Mesenchymal stem cell (in vitro differentiated cells and primary cell): ENCODE measurements at regions not wholly inside any gene's neighbourhood (a gene's known extent, or its start where the extent isn't known, plus 50 kb on each side); places are given as distances from the start of the nearest gene placed in this dataset.
"Not testable (repeated sequence)": the region's sequence is repeated elsewhere in the genome, so short reads cannot be mapped to it uniquely, and the experiment has no call there.

Source experiments
- DNase-seq: peaks from one replicate; pipeline ENCODE4 v3.0.0-alpha.2; 2013
- H2AFZ ChIP-seq: one replicate; pipeline ENCODE4 v1.6.1; 2013; ENCODE audit warnings: low read depth, mild to moderate bottlenecking, control low read depth, inconsistent platforms, low read length, moderate library complexity
- H2AK5ac ChIP-seq: 2 replicates; pipeline ENCODE4 v1.6.1; 2013; ENCODE audit warnings: low read length, moderate library complexity, mild to moderate bottlenecking, inconsistent platforms; ENCODE audit not compliant: severe bottlenecking
- H2BK120ac ChIP-seq: one replicate; pipeline ENCODE4 v1.6.1; 2013; ENCODE audit warnings: low read depth, mild to moderate bottlenecking, inconsistent platforms, low read length, moderate library complexity
- H2BK12ac ChIP-seq, 2 experiments: one replicate each; pipeline ENCODE4 v1.6.1; 2013; ENCODE audit warnings: inconsistent platforms in 2 of 2, low read length in 2 of 2, mild to moderate bottlenecking in 2 of 2, moderate library complexity in 2 of 2, control low read depth in 1 of 2
- H2BK15ac ChIP-seq: one replicate; pipeline ENCODE4 v1.6.1; 2013; ENCODE audit warnings: mild to moderate bottlenecking, low read depth, inconsistent platforms; ENCODE audit not compliant: poor library complexity, severe bottlenecking
- H2BK5ac ChIP-seq: 2 replicates; pipeline ENCODE4 v1.6.1; 2013; ENCODE audit warnings: low read depth, mild to moderate bottlenecking, low read length, control low read depth, inconsistent platforms; ENCODE audit not compliant: poor library complexity, severe bottlenecking
- H3K14ac ChIP-seq, 2 experiments: one replicate each; pipeline ENCODE4 v1.6.1; 2013; ENCODE audit warnings: inconsistent platforms in 2 of 2, low read length in 2 of 2, control low read depth in 1 of 2, mild to moderate bottlenecking in 1 of 2, moderate library complexity in 1 of 2
- H3K18ac ChIP-seq, 2 experiments: one replicate each; pipeline ENCODE4 v1.6.1; 2013; ENCODE audit warnings: inconsistent platforms in 2 of 2, low read length in 2 of 2, control low read depth in 1 of 2, low read depth in 1 of 2, mild to moderate bottlenecking in 1 of 2
- H3K23ac ChIP-seq, 2 experiments: one replicate each; pipeline ENCODE4 v1.6.1; 2013; ENCODE audit warnings: inconsistent platforms in 2 of 2, low read length in 2 of 2, mild to moderate bottlenecking in 2 of 2, moderate library complexity in 2 of 2, control low read depth in 1 of 2
- H3K27ac ChIP-seq: 2 replicates; pipeline ENCODE4 v1.5.1; 2013; ENCODE audit warnings: mild to moderate bottlenecking, moderate library complexity, low read length, control low read depth, inconsistent platforms; ENCODE audit not compliant: poor library complexity, severe bottlenecking
- H3K27me3 ChIP-seq, 2 experiments: 2 replicates each; pipeline versions ENCODE4 v1.6.1 to v1.7.0; 2013; ENCODE audit warnings: low read length in 2 of 2, mild to moderate bottlenecking in 2 of 2, moderate library complexity in 2 of 2, control low read depth in 1 of 2, inconsistent platforms in 1 of 2; ENCODE audit not compliant: control insufficient read depth in 1 of 2, insufficient read depth in 1 of 2
- H3K36me3 ChIP-seq, 2 experiments: 2 replicates each; pipeline versions ENCODE4 v1.6.1 to v1.7.0; 2013; ENCODE audit warnings: low read length in 2 of 2, control low read depth in 1 of 2, inconsistent platforms in 1 of 2, low read depth in 1 of 2, mild to moderate bottlenecking in 1 of 2; ENCODE audit not compliant: insufficient read depth in 2 of 2, control insufficient read depth in 1 of 2
- H3K4ac ChIP-seq, 2 experiments: one replicate each; pipeline ENCODE4 v1.6.1; 2013; ENCODE audit warnings: inconsistent platforms in 2 of 2, low read length in 2 of 2, mild to moderate bottlenecking in 2 of 2, moderate library complexity in 2 of 2, control low read depth in 1 of 2, low read depth in 1 of 2
- H3K4me1 ChIP-seq: 2 replicates; pipeline ENCODE4 v1.6.1; 2013; ENCODE audit warnings: low read depth, low read length, control low read depth; ENCODE audit not compliant: control insufficient read depth, insufficient read depth
- H3K4me2 ChIP-seq: 2 replicates; pipeline ENCODE4 v1.6.1; 2013; ENCODE audit warnings: low read length, mild to moderate bottlenecking, inconsistent platforms; ENCODE audit not compliant: poor library complexity, severe bottlenecking
- H3K4me3 ChIP-seq, 2 experiments: 2 replicates each; pipeline versions ENCODE4 v1.5.1 to v1.7.0; 2013; ENCODE audit warnings: low read length in 2 of 2, mild to moderate bottlenecking in 2 of 2, control low read depth in 1 of 2, low read depth in 1 of 2; ENCODE audit not compliant: insufficient read depth in 1 of 2
- H3K79me1 ChIP-seq: replicated peaks from 2 replicates; pipeline ENCODE4 v1.6.1; 2013; ENCODE audit warnings: mild to moderate bottlenecking, control low read depth, low read length, inconsistent platforms; ENCODE audit not compliant: poor library complexity, severe bottlenecking
- H3K9ac ChIP-seq: 2 replicates; pipeline ENCODE4 v1.7.0; 2013; ENCODE audit warnings: mild to moderate bottlenecking, low read length, moderate library complexity
- H3K9me3 ChIP-seq: 2 replicates; pipeline ENCODE4 v1.7.0; 2013; ENCODE audit warnings: mild to moderate bottlenecking, low read length; ENCODE audit not compliant: control insufficient read depth
- H4K8ac ChIP-seq: one replicate; pipeline ENCODE4 v1.6.1; 2013; ENCODE audit warnings: inconsistent platforms, mild to moderate bottlenecking, low read length, moderate library complexity
- H4K91ac ChIP-seq: one replicate; pipeline ENCODE4 v1.6.1; 2013; ENCODE audit warnings: mild to moderate bottlenecking, low read length, inconsistent platforms
- WGBS: methylation state at CpG from one replicate; pipeline ENCODE4 v1.1.7; 2013; ENCODE audit warnings: mixed read lengths; 5-methylcytosine and 5-hydroxymethylcytosine counted together

DNA sequence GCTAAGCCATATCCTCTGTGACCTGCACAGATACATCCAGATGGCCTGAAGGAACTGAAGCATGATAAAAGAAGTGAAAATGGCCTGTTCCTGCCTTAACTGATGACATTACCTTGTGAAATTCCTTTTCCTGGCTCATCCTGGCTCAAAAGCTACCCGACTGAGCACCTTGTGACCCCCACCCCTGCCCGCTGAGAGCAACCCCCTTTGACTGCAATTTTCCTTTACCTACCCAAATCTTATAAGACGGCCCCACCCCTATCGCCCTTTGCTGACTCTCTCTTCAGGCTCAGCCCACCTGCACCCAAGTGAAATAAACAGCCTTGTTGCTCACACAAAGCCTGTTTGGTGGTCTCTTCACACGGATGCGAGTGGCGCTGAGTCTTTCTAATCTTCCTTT lies 104.4 kb upstream of the SLC6A14 start:
- not testable (repeated sequence) for H3K36me3 ChIP-seq, DNase-seq, H2AK5ac ChIP-seq, H2BK5ac ChIP-seq, H3K4ac ChIP-seq, H3K14ac ChIP-seq, H3K23ac ChIP-seq, H4K91ac ChIP-seq, H4K8ac ChIP-seq, H3K4me2 ChIP-seq, H3K4me1 ChIP-seq, H3K18ac ChIP-seq, H3K79me1 ChIP-seq, H3K9me3 ChIP-seq, H3K27me3 ChIP-seq, H2AFZ ChIP-seq, H3K4me3 ChIP-seq, H3K27ac ChIP-seq, H2BK12ac ChIP-seq, H2BK120ac ChIP-seq, H2BK15ac ChIP-seq, H3K9ac ChIP-seq
- 56% methylated on average over 7 of the region's 7 CpGs for WGBS

DNA sequence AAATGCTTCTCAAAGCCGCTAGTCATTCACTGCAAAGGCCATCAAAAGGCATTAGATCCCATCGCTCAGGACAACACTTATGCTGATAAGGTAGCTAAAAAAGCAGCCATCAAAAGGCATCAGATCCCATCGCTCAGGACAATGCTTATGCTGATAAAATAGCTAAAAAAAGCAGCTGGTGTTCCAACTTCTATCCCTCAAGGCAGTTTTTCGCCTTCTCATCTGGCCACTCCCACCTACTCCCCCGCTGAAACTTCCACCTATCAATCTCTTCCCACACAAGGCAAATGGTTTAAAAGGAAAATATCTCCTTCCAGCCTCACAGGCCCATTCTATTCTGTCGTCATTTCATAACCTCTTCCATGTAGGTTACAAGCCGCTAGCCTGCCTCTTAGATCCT lies 101.6 kb upstream of the SLC6A14 start:
- not testable (repeated sequence) for H3K27me3 ChIP-seq, H3K36me3 ChIP-seq, H3K14ac ChIP-seq, H2AFZ ChIP-seq, H2BK12ac ChIP-seq, H3K23ac ChIP-seq, H3K4me1 ChIP-seq, H3K18ac ChIP-seq, H2BK15ac ChIP-seq, H2BK120ac ChIP-seq, H3K4me3 ChIP-seq, H3K9me3 ChIP-seq, H4K8ac ChIP-seq, H3K79me1 ChIP-seq, H2AK5ac ChIP-seq, H3K4ac ChIP-seq, H3K4me2 ChIP-seq, H3K27ac ChIP-seq, H3K9ac ChIP-seq, DNase-seq, H4K91ac ChIP-seq, H2BK5ac ChIP-seq
- WGBS, result 46% methylated on average over 7 of the region's 7 CpGs

DNA sequence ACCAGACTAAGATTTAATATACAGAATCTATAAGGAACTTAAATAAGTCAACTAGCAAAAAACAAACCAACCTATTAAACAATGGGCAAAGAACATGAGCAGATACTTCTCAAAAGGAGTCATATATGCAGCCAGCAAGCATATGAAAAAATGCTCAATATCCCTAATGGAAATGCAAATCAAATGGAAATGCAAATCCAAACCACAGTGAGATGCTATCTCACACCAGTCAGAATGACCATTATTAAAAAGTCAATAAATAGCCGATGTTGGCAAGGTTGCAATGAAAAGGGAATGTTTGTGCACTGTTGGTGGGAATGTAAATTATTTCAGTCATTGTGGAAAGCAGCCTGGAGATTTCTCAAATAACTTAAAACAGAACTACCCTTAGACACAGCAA lies 97.0 kb upstream of the SLC6A14 start:
- Histone ChIP-seq H3K23ac (no peak overlapping the region), H3K4ac (no peak overlapping the region), H3K9ac (no peak overlapping the region), H3K27me3 (no peaks in the 10 kb centered on the region), H3K36me3 (no peaks in the 10 kb centered on the region), H3K9me3 (peaks cover 2% of the 10 kb centered on the region), H3K4me1 (no peaks in the 10 kb centered on the region), H4K8ac (no peak overlapping the region), H2BK15ac (no peak overlapping the region), H3K4me3 (no peak overlapping the region), H3K79me1 (no peaks in the 10 kb centered on the region), H2BK5ac (no peak overlapping the region), H4K91ac (no peak overlapping the region), H3K27ac (no peak overlapping the region), H2BK12ac (no peak overlapping the region), H3K14ac (no peak overlapping the region), H2BK120ac (no peak overlapping the region), H3K4me2 (no peak overlapping the region), H2AK5ac (no peak overlapping the region), H2AFZ (no peak overlapping the region), H3K18ac (no peak overlapping the region)
- DNase-seq, result no peak
- WGBS, result no CpG with 5 or more reads among the region's 1 CpG

DNA sequence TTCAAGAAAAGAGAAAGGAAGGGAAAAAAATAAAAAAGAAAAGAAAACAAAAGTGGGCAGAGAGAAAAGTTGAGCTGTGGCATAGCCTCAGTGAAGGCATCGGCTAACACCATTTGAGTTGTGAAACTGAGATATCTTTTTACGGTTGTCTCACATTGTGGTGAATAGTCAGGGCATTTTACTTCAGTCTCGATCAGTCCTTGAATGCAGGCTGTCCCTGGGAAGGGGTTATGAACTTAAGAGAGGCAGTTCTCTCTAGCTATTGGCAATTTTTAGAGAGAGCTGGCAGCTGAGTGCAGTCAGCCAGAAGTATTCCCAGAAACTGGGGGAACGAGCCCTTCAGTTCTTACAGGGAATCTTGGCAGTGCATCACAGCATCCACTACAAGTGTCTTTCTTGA lies 93.5 kb upstream of the SLC6A14 start:
- peaks cover 2% of the 10 kb centered on the region for H3K9me3 ChIP-seq
- H3K4me2 ChIP-seq, result no peak overlapping the region
- no peaks in the 10 kb centered on the region for H3K79me1 ChIP-seq
- H3K36me3 ChIP-seq, result no peaks in the 10 kb centered on the region
- no peak for DNase-seq
- H2BK15ac ChIP-seq, result no peak overlapping the region
- H3K9ac ChIP-seq, result no peak overlapping the region
- no peaks in the 10 kb centered on the region for H3K4me1 ChIP-seq
- H3K27me3 ChIP-seq, result no peaks in the 10 kb centered on the region
- no peak overlapping the region for H3K4me3 ChIP-seq
- H2BK12ac ChIP-seq, result no peak overlapping the region
- WGBS, result 82% methylated on average over 3 of the region's 4 CpGs
- no peak overlapping the region for H2AFZ ChIP-seq
- no peak overlapping the region for H2BK5ac ChIP-seq
- no peak overlapping the region for H3K23ac ChIP-seq
- no peak overlapping the region for H3K18ac ChIP-seq
- no peak overlapping the region for H3K27ac ChIP-seq
- no peak overlapping the region for H4K91ac ChIP-seq
- H3K14ac ChIP-seq, result no peak overlapping the region
- no peak overlapping the region for H2AK5ac ChIP-seq
- no peak overlapping the region for H3K4ac ChIP-seq
- H4K8ac ChIP-seq, result no peak overlapping the region
- no peak overlapping the region for H2BK120ac ChIP-seq
